A549 (cell line): ENCODE measurements at regions not wholly inside any gene's neighbourhood (a gene's known extent, or its start where the extent isn't known, plus 50 kb on each side); places are given as distances from the start of the nearest gene placed in this dataset.
A peak's percentile ranks its signal among the peaks of the same experiment; 100 is the strongest.

ENCODE experiments used
- ATAC-seq, 2 experiments: fragments of 200-7000 bp in 1 of 2; fragments of >200 bp in 1 of 2; cut with Nextera tagmentation in 1 of 2; cut with Tn5 transposase in 1 of 2; 3 replicates each; pipeline versions ENCODE4 v1.8.0 to v1.9.1; 2018 to 2020; ENCODE audit warnings: mild to moderate bottlenecking in 1 of 2, moderate library complexity in 1 of 2
- CTCF ChIA-PET: fragments of 300-600 bp; sonication (Branson Sonifier 250); formaldehyde crosslinking; extraction: SDS; loops from one replicate; lab custom pipeline; 2021; ENCODE audit warnings: antibody characterized with exemption, inconsistent platforms; lab: Yijun Ruan, JAX
- POLR2A ChIA-PET: fragments of 350-600 bp; formaldehyde crosslinking; extraction: SDS; loops from one replicate; lab custom pipeline; 2021; ENCODE audit warnings: antibody characterized with exemption, inconsistent platforms; lab: Yijun Ruan, JAX
- DNase-seq, 2 experiments: peaks; one replicate each; pipeline versions ENCODE4 v3.0.0 to v3.0.0-alpha.2; 2011 to 2016; ENCODE audit warnings: low read depth in 1 of 2, low spot score in 1 of 2
- FAIRE-seq: peaks from 2 replicates; lab custom pipeline; 2011; peaks lifted over from hg19 to GRCh38; lab: Jason Lieb, UNC
- H3K27ac ChIP-seq, 2 experiments: fragments of >200 bp; sonication (Bioruptor Twin); formaldehyde crosslinking; 3 replicates each; pipeline ENCODE4 v1.5.1; 2016 to 2017
- H3K4me1 ChIP-seq: fragments of >200 bp; sonication (Bioruptor Twin); formaldehyde crosslinking; 3 replicates; pipeline ENCODE4 v1.6.1; 2016
- H3K4me2 ChIP-seq: fragments of >200 bp; sonication (Bioruptor Twin); formaldehyde crosslinking; 3 replicates; pipeline ENCODE4 v1.6.1; 2016
- H3K4me3 ChIP-seq: fragments of >200 bp; sonication (Bioruptor Twin); formaldehyde crosslinking; 3 replicates; pipeline ENCODE4 v1.5.1; 2016
- H3K9me3 ChIP-seq: fragments of >200 bp; sonication (Bioruptor Twin); formaldehyde crosslinking; 3 replicates; pipeline ENCODE4 v1.6.1; 2016
- CBX2 ChIP-seq: fragments of 200-600 bp; sonication (generic); IDR thresholded peaks from 2 replicates; pipeline ENCODE4 v1.6.1; 2016; ENCODE audit warnings: low read depth, mild to moderate bottlenecking, borderline replicate concordance
- CHD4 ChIP-seq: fragments of 200-600 bp; sonication (generic); IDR thresholded peaks from 2 replicates; pipeline ENCODE4 v1.6.1; 2016; ENCODE audit warnings: antibody characterized with exemption, mild to moderate bottlenecking, borderline replicate concordance
- EP300 ChIP-seq, 2 experiments: fragments of >200 bp; sonication (Bioruptor Twin); formaldehyde crosslinking; IDR thresholded peaks; 2 replicates in 1 of 2; 3 replicates in 1 of 2; pipeline ENCODE4 v1.6.1; 2016 to 2017
- FOSL2 ChIP-seq, 2 experiments: fragments of 450-650 bp in 1 of 2; fragments of >200 bp in 1 of 2; sonication (Bioruptor Twin) in 1 of 2; formaldehyde crosslinking; IDR thresholded peaks; 2 replicates each; pipeline versions ENCODE4 v1.5.0 to v1.6.1; 2016 to 2020; ENCODE audit warnings: mild to moderate bottlenecking in 1 of 2, moderate library complexity in 1 of 2
- HDAC2 ChIP-seq: fragments of 200-600 bp; sonication (generic); IDR thresholded peaks from 2 replicates; pipeline ENCODE4 v1.6.1; 2016
- MAZ ChIP-seq: fragments of 150-350 bp; IDR thresholded peaks from 2 replicates; pipeline ENCODE4 v1.6.1; 2014; ENCODE audit warnings: antibody characterized with exemption, low read depth, low read length, borderline replicate concordance
- MYC ChIP-seq: IDR thresholded peaks from 2 replicates; pipeline ENCODE4 v1.6.1; 2012; ENCODE audit warnings: mild to moderate bottlenecking, inconsistent platforms, low read length, improper control_type of control experiment, borderline replicate concordance
- NPAS2 ChIP-seq: fragments of 250-450 bp; sonication (Bioruptor Pico); IDR thresholded peaks from 2 replicates; pipeline ENCODE4 v1.8.0; 2022; ENCODE audit warnings: mild to moderate bottlenecking, moderate library complexity, borderline replicate concordance
- NR3C1 ChIP-seq: fragments of >200 bp; sonication (Bioruptor Twin); formaldehyde crosslinking; IDR thresholded peaks from 3 replicates; pipeline ENCODE4 v1.6.1; 2017
- PHF8 ChIP-seq: fragments of 200-600 bp; sonication (generic); IDR thresholded peaks from 2 replicates; pipeline ENCODE4 v1.6.1; 2016; ENCODE audit warnings: low read depth, mild to moderate bottlenecking, antibody characterized with exemption, moderate library complexity, borderline replicate concordance
- RARB ChIP-seq: fragments of 250-450 bp; sonication (Bioruptor Pico); IDR thresholded peaks from 2 replicates; pipeline ENCODE4 v1.8.0; 2021; ENCODE audit warnings: mild to moderate bottlenecking, moderate library complexity
- RFX5 ChIP-seq: fragments of 450-650 bp; IDR thresholded peaks from 2 replicates; pipeline ENCODE4 v1.7.1; 2014; ENCODE audit warnings: antibody characterized with exemption, mild to moderate bottlenecking, moderate library complexity
- RNF2 ChIP-seq: fragments of 200-600 bp; sonication (generic); IDR thresholded peaks from 2 replicates; pipeline ENCODE4 v1.6.1; 2016; ENCODE audit warnings: low read depth, mild to moderate bottlenecking, antibody characterized with exemption, moderate library complexity, borderline replicate concordance
- SMC3 ChIP-seq: fragments of >200 bp; sonication (Bioruptor Twin); formaldehyde crosslinking; IDR thresholded peaks from 3 replicates; pipeline ENCODE4 v1.6.1; 2018; ENCODE audit warnings: inconsistent platforms
- SREBF2 ChIP-seq: fragments of 450-650 bp; IDR thresholded peaks from 2 replicates; pipeline ENCODE4 v1.6.1; 2014; ENCODE audit warnings: mild to moderate bottlenecking, moderate library complexity
- TFCP2L1 ChIP-seq: fragments of 250-450 bp; sonication (Bioruptor Pico); IDR thresholded peaks from 2 replicates; pipeline ENCODE4 v1.5.0; 2021; ENCODE audit warnings: mild to moderate bottlenecking
- ZC3H11A ChIP-seq: fragments of 450-650 bp; IDR thresholded peaks from 2 replicates; pipeline ENCODE4 v1.6.1; 2014; ENCODE audit warnings: antibody characterized with exemption, mild to moderate bottlenecking
- WGBS: methylation state at CpG from one replicate; pipeline ENCODE4 v1.1.6; 2017; ENCODE audit errors: missing lambda C conversion rate; 5-methylcytosine and 5-hydroxymethylcytosine counted together
- TF ChIP-seq, protein P1 (sequence below): fragments of 250-450 bp; sonication (Bioruptor Pico); IDR thresholded peaks from 2 replicates; pipeline ENCODE4 v1.5.0; 2020; ENCODE audit warnings: low read depth, mild to moderate bottlenecking, moderate library complexity
- TF ChIP-seq, protein P2 (sequence below): fragments of 450-650 bp; IDR thresholded peaks from 2 replicates; pipeline ENCODE4 v1.6.1; 2014; ENCODE audit warnings: antibody characterized with exemption
- TF ChIP-seq, protein P3 (sequence below): IDR thresholded peaks from 2 replicates; pipeline ENCODE4 v1.6.1; 2012
- TF ChIP-seq, protein P4 (sequence below): fragments of >200 bp; sonication (Bioruptor Twin); formaldehyde crosslinking; IDR thresholded peaks from 3 replicates; pipeline ENCODE4 v1.5.1; 2016
- TF ChIP-seq, protein P5 (sequence below): fragments of 200-600 bp; sonication (generic); IDR thresholded peaks from 2 replicates; pipeline ENCODE4 v1.6.1; 2016; ENCODE audit warnings: antibody characterized with exemption, mild to moderate bottlenecking, moderate library complexity
- TF ChIP-seq, protein P6 (sequence below): IDR thresholded peaks from 2 replicates; pipeline ENCODE4 v1.6.1; 2012; ENCODE audit warnings: low read depth, borderline replicate concordance

DNA sequence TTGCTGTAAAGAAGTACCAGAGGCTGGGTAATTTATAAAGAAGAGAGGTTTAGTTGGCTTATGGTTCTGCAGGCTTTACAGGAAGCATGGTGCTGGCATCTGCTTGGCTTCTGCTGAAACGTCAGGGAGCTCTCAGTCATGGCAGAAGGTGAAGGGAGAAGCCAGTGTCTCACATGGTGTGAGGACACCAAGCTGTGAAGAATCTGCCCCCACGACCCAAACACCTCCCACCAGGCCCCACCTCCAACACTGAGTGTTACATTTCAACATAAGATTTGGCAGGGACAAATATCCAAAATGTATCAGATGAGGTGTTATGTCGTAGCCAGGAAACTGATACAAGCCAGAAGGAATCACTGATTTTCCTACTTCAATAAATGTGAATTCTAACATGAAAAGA is 136.5 kb downstream of the CYSLTR2 start:
- H3K4me1 ChIP-seq, result peaks cover 14% of the 10 kb centered on the region; the same call in 2 of the 3 replicates
- ChIA-PET POLR2A (no interaction called here), CTCF (no interaction called here)
- ATAC-seq (no peak), FAIRE-seq (no peak), DNase-seq (no peak)
- TF ChIP-seq, protein P1, sequence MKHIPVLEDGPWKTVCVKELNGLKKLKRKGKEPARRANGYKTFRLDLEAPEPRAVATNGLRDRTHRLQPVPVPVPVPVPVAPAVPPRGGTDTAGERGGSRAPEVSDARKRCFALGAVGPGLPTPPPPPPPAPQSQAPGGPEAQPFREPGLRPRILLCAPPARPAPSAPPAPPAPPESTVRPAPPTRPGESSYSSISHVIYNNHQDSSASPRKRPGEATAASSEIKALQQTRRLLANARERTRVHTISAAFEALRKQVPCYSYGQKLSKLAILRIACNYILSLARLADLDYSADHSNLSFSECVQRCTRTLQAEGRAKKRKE (CRISPR knock-in tag), result no peak
- no peak for TF ChIP-seq SMC3
- no peak for TF ChIP-seq SREBF2
- TF ChIP-seq CBX2, result no peak
- no peak for TF ChIP-seq RARB (CRISPR knock-in tag)
- TF ChIP-seq, protein P2, sequence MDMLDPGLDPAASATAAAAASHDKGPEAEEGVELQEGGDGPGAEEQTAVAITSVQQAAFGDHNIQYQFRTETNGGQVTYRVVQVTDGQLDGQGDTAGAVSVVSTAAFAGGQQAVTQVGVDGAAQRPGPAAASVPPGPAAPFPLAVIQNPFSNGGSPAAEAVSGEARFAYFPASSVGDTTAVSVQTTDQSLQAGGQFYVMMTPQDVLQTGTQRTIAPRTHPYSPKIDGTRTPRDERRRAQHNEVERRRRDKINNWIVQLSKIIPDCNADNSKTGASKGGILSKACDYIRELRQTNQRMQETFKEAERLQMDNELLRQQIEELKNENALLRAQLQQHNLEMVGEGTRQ, result no peak
- no peak for TF ChIP-seq MYC
- TF ChIP-seq, protein P3, sequence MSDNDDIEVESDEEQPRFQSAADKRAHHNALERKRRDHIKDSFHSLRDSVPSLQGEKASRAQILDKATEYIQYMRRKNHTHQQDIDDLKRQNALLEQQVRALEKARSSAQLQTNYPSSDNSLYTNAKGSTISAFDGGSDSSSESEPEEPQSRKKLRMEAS, result no peak
- no peak overlapping the region for H3K4me2 ChIP-seq
- WGBS, result 60% methylated on average over 3 of the region's 3 CpGs
- H3K27ac ChIP-seq, result peak overlapping the region in 1 of 2 experiments; percentile 58; a peak in 2 of 6 replicates
- H3K4me3 ChIP-seq, result no peak overlapping the region
- no peaks in the 10 kb centered on the region; the same call in 2 of the 3 replicates for H3K9me3 ChIP-seq

DNA sequence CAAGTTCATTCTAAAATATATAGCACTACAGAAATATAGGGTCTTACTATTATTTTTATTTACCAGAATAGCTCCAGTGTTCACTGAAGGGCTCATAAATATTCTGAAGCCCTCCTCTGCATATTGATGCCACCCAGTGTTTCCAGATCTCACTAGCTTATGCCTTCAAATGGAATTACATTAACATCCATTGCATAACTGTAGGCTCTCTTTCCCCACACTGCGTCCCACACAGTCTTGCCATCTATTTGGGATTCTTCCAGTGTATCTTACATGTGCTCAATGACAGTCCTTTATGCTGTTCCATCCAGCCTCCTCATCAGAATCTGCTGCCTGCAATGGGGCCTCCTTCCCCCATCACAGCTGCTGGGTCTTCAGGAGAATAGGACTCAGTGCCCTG is 137.2 kb downstream of the CYSLTR2 start:
- TF ChIP-seq MAZ, result no peak
- no peak for TF ChIP-seq RNF2
- TF ChIP-seq, protein P2, result no peak
- TF ChIP-seq FOSL2 (IDR thresholded peaks at IDR 0.05), result no peak
- no peak for TF ChIP-seq FOSL2 (CRISPR knock-in tag; IDR thresholded peaks at IDR 0.05)
- no peak for TF ChIP-seq RFX5
- TF ChIP-seq TFCP2L1 (CRISPR knock-in tag), result no peak
- TF ChIP-seq NPAS2 (CRISPR knock-in tag), result no peak
- TF ChIP-seq, protein P4, sequence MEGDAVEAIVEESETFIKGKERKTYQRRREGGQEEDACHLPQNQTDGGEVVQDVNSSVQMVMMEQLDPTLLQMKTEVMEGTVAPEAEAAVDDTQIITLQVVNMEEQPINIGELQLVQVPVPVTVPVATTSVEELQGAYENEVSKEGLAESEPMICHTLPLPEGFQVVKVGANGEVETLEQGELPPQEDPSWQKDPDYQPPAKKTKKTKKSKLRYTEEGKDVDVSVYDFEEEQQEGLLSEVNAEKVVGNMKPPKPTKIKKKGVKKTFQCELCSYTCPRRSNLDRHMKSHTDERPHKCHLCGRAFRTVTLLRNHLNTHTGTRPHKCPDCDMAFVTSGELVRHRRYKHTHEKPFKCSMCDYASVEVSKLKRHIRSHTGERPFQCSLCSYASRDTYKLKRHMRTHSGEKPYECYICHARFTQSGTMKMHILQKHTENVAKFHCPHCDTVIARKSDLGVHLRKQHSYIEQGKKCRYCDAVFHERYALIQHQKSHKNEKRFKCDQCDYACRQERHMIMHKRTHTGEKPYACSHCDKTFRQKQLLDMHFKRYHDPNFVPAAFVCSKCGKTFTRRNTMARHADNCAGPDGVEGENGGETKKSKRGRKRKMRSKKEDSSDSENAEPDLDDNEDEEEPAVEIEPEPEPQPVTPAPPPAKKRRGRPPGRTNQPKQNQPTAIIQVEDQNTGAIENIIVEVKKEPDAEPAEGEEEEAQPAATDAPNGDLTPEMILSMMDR, result no peak
- no peak for TF ChIP-seq NR3C1
- TF ChIP-seq PHF8, result no peak
- no peak for TF ChIP-seq EP300 (IDR thresholded peaks at IDR 0.05)
- no peak for TF ChIP-seq ZC3H11A
- TF ChIP-seq, all 56 proteins: peak for 0
- ChIA-PET POLR2A (no interaction called here), CTCF (no interaction called here)
- no peaks in the 10 kb centered on the region; the same call in 2 of the 3 replicates for H3K9me3 ChIP-seq
- WGBS, result 89% methylated on average over 1 of the region's 1 CpG
- ATAC-seq (no peak), DNase-seq (no peak), FAIRE-seq (no peak)
- peak overlapping the region; percentile 37; the same call in 1 of the 3 replicates for H3K4me2 ChIP-seq
- no peak overlapping the region for H3K4me3 ChIP-seq
- peak overlapping the region; percentile 35 to 71; a peak in 4 of 6 replicates for H3K27ac ChIP-seq
- H3K4me1 ChIP-seq, result peaks cover 14% of the 10 kb centered on the region; the same call in 2 of the 3 replicates

DNA sequence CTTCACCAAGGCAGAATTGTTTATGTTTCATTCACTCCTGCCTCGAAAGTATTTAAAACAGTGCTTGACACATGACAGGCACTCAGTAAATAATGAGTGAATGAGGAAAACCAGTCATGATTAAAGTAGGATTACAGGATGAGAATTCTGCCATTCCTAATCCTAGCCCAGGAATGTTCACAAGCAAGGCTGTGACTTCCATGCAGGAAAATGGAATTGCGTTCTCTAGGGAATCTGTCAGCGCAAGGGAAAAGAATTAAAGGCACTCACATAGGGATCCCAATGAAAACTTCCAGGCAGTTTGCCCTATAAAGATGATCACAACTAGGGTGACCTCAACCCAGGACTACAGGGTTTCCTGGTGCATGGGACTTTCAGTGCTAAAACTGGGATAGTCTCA is 143.4 kb downstream of the CYSLTR2 start:
- no peak for DNase-seq
- H3K9me3 ChIP-seq, result peaks cover 3% of the 10 kb centered on the region; the same call in 1 of the 3 replicates
- WGBS, result 44% methylated on average over 3 of the region's 3 CpGs
- no peak overlapping the region for H3K4me3 ChIP-seq
- ChIA-PET CTCF (no interaction called here), POLR2A (no interaction called here)
- no peak for ATAC-seq
- peaks cover 4% of the 10 kb centered on the region; the same call in 2 of the 3 replicates for H3K4me1 ChIP-seq
- no peak overlapping the region for H3K4me2 ChIP-seq
- FAIRE-seq, result no peak
- H3K27ac ChIP-seq, result no peak overlapping the region
- TF ChIP-seq RNF2 (no peak), HDAC2 (no peak), CHD4 (no peak)
- TF ChIP-seq, protein P1 (CRISPR knock-in tag), result no peak
- TF ChIP-seq, protein P5, sequence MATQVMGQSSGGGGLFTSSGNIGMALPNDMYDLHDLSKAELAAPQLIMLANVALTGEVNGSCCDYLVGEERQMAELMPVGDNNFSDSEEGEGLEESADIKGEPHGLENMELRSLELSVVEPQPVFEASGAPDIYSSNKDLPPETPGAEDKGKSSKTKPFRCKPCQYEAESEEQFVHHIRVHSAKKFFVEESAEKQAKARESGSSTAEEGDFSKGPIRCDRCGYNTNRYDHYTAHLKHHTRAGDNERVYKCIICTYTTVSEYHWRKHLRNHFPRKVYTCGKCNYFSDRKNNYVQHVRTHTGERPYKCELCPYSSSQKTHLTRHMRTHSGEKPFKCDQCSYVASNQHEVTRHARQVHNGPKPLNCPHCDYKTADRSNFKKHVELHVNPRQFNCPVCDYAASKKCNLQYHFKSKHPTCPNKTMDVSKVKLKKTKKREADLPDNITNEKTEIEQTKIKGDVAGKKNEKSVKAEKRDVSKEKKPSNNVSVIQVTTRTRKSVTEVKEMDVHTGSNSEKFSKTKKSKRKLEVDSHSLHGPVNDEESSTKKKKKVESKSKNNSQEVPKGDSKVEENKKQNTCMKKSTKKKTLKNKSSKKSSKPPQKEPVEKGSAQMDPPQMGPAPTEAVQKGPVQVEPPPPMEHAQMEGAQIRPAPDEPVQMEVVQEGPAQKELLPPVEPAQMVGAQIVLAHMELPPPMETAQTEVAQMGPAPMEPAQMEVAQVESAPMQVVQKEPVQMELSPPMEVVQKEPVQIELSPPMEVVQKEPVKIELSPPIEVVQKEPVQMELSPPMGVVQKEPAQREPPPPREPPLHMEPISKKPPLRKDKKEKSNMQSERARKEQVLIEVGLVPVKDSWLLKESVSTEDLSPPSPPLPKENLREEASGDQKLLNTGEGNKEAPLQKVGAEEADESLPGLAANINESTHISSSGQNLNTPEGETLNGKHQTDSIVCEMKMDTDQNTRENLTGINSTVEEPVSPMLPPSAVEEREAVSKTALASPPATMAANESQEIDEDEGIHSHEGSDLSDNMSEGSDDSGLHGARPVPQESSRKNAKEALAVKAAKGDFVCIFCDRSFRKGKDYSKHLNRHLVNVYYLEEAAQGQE, result no peak
- TF ChIP-seq, protein P6, sequence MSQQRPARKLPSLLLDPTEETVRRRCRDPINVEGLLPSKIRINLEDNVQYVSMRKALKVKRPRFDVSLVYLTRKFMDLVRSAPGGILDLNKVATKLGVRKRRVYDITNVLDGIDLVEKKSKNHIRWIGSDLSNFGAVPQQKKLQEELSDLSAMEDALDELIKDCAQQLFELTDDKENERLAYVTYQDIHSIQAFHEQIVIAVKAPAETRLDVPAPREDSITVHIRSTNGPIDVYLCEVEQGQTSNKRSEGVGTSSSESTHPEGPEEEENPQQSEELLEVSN, result no peak
